ENCODE measurements at regions not wholly inside any gene's neighbourhood (a gene's known extent, or its start where the extent isn't known, plus 50 kb on each side); places are given as distances from the start of the nearest gene placed in this dataset.

GRCh38 chr10:71084061-71084817 is 128.1 kb upstream of the UNC5B start:
- intact Hi-C loops (cut with micrococcal nuclease), result no loop called here
- no peak overlapping the region for H3K27ac ChIP-seq (ENCODE audit: low read depth, low read length)
- ChIA-PET POLR2A (no interaction called here), RAD21 (ENCODE audit: low non-redundant PET in 1 of 2, low total read pairs in 2 of 2, uncharacterized antibody in 2 of 2, unreplicated experiment in 2 of 2) (no interaction called here), CTCF (no interaction called here)
- no peak overlapping the region for H2AFZ ChIP-seq (ENCODE audit: low read depth, low read length, poor library complexity, severe bottlenecking)
- no peak for ATAC-seq
- H3K36me3 ChIP-seq (ENCODE audit: control insufficient read depth in 1 of 2, insufficient read depth in 2 of 2, low read length in 2 of 2), result no peaks in the 10 kb centered on the region
- no peak overlapping the region for H3K4me3 ChIP-seq (replicated peaks in 1 of 2; ENCODE audit: low read depth in 1 of 2, low read length in 2 of 2)
- peaks cover 0 to 8% of the 10 kb centered on the region in 2 experiments; a peak in 1 of 4 replicates for H3K4me1 ChIP-seq (ENCODE audit: control insufficient read depth in 1 of 2, insufficient read depth in 2 of 2, low read length in 2 of 2)
- DNase-seq (ENCODE audit: low read depth, low spot score), result no peak
- no peak for TF ChIP-seq SP1 (IDR thresholded peaks at IDR 0.05; ENCODE audit: low read depth)
- TF ChIP-seq ELF1 (IDR thresholded peaks at IDR 0.05; ENCODE audit: borderline replicate concordance, low read depth), result no peak
- no peak for TF ChIP-seq RAD21 (IDR thresholded peaks at IDR 0.05; ENCODE audit: low read depth)
- TF ChIP-seq ZFX (IDR thresholded peaks at IDR 0.05), result no peak
- TF ChIP-seq POLR2A (IDR thresholded peaks at IDR 0.05; ENCODE audit: borderline replicate concordance, extremely low read depth, insufficient read depth, insufficient read length), result no peak
- no peak for TF ChIP-seq CBX3 (IDR thresholded peaks at IDR 0.05; ENCODE audit: low read depth)
- BruUV-seq (replicated peaks), result no TSS peak
- no peaks in the 10 kb centered on the region for H3K79me2 ChIP-seq (ENCODE audit: insufficient read depth, low read length)
- no peaks in the 10 kb centered on the region for H3K27me3 ChIP-seq (ENCODE audit: insufficient read depth, low read length)
- H3K9ac ChIP-seq (ENCODE audit: low read length), result no peak overlapping the region
- no peaks in the 10 kb centered on the region for H3K9me2 ChIP-seq (ENCODE audit: insufficient read depth)
- H4K20me1 ChIP-seq (ENCODE audit: insufficient read depth), result no peaks in the 10 kb centered on the region
- H3K4me2 ChIP-seq (ENCODE audit: low read length), result no peak overlapping the region
- H3K9me3 ChIP-seq (ENCODE audit: control insufficient read depth in 1 of 2, insufficient read depth in 1 of 2, low read depth in 1 of 2, low read length in 2 of 2), result no peaks in the 10 kb centered on the region

DNA sequence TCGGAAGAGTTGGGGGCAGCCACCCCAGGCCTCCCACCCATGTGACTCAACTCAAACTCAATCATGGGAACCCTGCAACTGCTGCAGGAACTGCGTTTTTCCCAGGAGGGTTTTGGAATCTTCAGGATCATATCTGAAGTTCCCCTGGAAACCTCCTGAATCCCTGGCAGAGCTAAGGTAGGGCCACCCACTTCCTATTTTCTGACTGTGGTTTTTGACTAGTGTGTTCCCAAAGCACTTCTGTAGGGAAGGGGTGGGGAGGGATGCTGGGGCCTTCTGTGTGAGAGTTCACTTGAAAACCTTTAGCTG is 127.6 kb upstream of the UNC5B start:
- Histone ChIP-seq H3K4me3 (replicated peaks in 1 of 2; ENCODE audit: low read depth in 1 of 2, low read length in 2 of 2) (no peak overlapping the region), H3K36me3 (ENCODE audit: control insufficient read depth in 1 of 2, insufficient read depth in 2 of 2, low read length in 2 of 2) (no peaks in the 10 kb centered on the region), H4K20me1 (ENCODE audit: insufficient read depth) (no peaks in the 10 kb centered on the region), H3K27ac (ENCODE audit: low read depth, low read length) (no peak overlapping the region), H3K9me2 (ENCODE audit: insufficient read depth) (no peaks in the 10 kb centered on the region), H3K9me3 (ENCODE audit: control insufficient read depth in 1 of 2, insufficient read depth in 1 of 2, low read depth in 1 of 2, low read length in 2 of 2) (no peaks in the 10 kb centered on the region), H3K27me3 (ENCODE audit: insufficient read depth, low read length) (no peaks in the 10 kb centered on the region), H3K4me2 (ENCODE audit: low read length) (no peak overlapping the region; the same call in 1 of the 2 replicates), H3K4me1 (ENCODE audit: control insufficient read depth in 1 of 2, insufficient read depth in 2 of 2, low read length in 2 of 2) (peaks cover 0 to 8% of the 10 kb centered on the region in 2 experiments; a peak in 1 of 4 replicates), H3K79me2 (ENCODE audit: insufficient read depth, low read length) (no peaks in the 10 kb centered on the region), H2AFZ (ENCODE audit: low read depth, low read length, poor library complexity, severe bottlenecking) (no peak overlapping the region), H3K9ac (ENCODE audit: low read length) (no peak overlapping the region)
- no peak for TF ChIP-seq EZH2 (IDR thresholded peaks at IDR 0.05)
- no peak for TF ChIP-seq ATF3 (IDR thresholded peaks at IDR 0.05)
- no peak for TF ChIP-seq ELF1 (IDR thresholded peaks at IDR 0.05; ENCODE audit: borderline replicate concordance, low read depth)
- TF ChIP-seq, protein P1, sequence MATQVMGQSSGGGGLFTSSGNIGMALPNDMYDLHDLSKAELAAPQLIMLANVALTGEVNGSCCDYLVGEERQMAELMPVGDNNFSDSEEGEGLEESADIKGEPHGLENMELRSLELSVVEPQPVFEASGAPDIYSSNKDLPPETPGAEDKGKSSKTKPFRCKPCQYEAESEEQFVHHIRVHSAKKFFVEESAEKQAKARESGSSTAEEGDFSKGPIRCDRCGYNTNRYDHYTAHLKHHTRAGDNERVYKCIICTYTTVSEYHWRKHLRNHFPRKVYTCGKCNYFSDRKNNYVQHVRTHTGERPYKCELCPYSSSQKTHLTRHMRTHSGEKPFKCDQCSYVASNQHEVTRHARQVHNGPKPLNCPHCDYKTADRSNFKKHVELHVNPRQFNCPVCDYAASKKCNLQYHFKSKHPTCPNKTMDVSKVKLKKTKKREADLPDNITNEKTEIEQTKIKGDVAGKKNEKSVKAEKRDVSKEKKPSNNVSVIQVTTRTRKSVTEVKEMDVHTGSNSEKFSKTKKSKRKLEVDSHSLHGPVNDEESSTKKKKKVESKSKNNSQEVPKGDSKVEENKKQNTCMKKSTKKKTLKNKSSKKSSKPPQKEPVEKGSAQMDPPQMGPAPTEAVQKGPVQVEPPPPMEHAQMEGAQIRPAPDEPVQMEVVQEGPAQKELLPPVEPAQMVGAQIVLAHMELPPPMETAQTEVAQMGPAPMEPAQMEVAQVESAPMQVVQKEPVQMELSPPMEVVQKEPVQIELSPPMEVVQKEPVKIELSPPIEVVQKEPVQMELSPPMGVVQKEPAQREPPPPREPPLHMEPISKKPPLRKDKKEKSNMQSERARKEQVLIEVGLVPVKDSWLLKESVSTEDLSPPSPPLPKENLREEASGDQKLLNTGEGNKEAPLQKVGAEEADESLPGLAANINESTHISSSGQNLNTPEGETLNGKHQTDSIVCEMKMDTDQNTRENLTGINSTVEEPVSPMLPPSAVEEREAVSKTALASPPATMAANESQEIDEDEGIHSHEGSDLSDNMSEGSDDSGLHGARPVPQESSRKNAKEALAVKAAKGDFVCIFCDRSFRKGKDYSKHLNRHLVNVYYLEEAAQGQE (IDR thresholded peaks at IDR 0.05; ENCODE audit: low read depth), result no peak
- no peak for TF ChIP-seq POLR2A (IDR thresholded peaks at IDR 0.05; ENCODE audit: borderline replicate concordance, extremely low read depth, insufficient read depth, insufficient read length)
- TF ChIP-seq JUND (IDR thresholded peaks at IDR 0.05), result no peak
- no peak for TF ChIP-seq RAD21 (IDR thresholded peaks at IDR 0.05; ENCODE audit: low read depth)
- no peak for TF ChIP-seq CBX3 (IDR thresholded peaks at IDR 0.05; ENCODE audit: low read depth)
- no peak for TF ChIP-seq TCF7L2 (IDR thresholded peaks at IDR 0.05; ENCODE audit: borderline replicate concordance, extremely low read depth, insufficient read depth, insufficient read length)
- TF ChIP-seq EZH2phosphoT487 (IDR thresholded peaks at IDR 0.05; ENCODE audit: borderline replicate concordance), result no peak
- TF ChIP-seq MAX (IDR thresholded peaks at IDR 0.05), result no peak
- ChIA-PET RAD21 (ENCODE audit: low non-redundant PET in 1 of 2, low total read pairs in 2 of 2, uncharacterized antibody in 2 of 2, unreplicated experiment in 2 of 2) (no interaction called here), POLR2A (no interaction called here), CTCF (no interaction called here)
- intact Hi-C loops (cut with micrococcal nuclease), result no loop called here
- DNase-seq (ENCODE audit: low read depth, low spot score) (no peak), ATAC-seq (no peak)
- no TSS peak for BruUV-seq (replicated peaks)

All from HCT116 (cell line).